Vagina (tissue), 2 donors: ENCODE measurements at regions not wholly inside any gene's neighbourhood (a gene's known extent, or its start where the extent isn't known, plus 50 kb on each side); places are given as distances from the start of the nearest gene placed in this dataset.

Source experiments
- POLR2AphosphoS5 ChIP-seq, 2 donors: sonication (generic); formaldehyde crosslinking; IDR thresholded peaks; one replicate each; pipeline ENCODE4 v1.9.0; 2017; ENCODE audit warnings: antibody characterized with exemption in 2 of 2, mild to moderate bottlenecking in 2 of 2, low read depth in 1 of 2; ENCODE audit not compliant: insufficient read depth in 1 of 2
- TF ChIP-seq, protein P1 (sequence below), 3 experiments: fragments of 450-650 bp in 2 of 3; fragments of 200-600 bp in 1 of 3; sonication (generic) in 1 of 3; IDR thresholded peaks; one replicate each; pipeline ENCODE4 v1.5.1; 2017 to 2019; ENCODE audit warnings: antibody characterized with exemption in 3 of 3, mild to moderate bottlenecking in 2 of 3, moderate library complexity in 2 of 3

GRCh38 chr1:30475966-30476365 is 247.4 kb downstream of the MATN1 start:
- TF ChIP-seq POLR2AphosphoS5 (IDR thresholded peaks at IDR 0.05; ENCODE audit: insufficient read depth in 1 of 2, low read depth in 1 of 2) = no peak
- TF ChIP-seq, protein P1, sequence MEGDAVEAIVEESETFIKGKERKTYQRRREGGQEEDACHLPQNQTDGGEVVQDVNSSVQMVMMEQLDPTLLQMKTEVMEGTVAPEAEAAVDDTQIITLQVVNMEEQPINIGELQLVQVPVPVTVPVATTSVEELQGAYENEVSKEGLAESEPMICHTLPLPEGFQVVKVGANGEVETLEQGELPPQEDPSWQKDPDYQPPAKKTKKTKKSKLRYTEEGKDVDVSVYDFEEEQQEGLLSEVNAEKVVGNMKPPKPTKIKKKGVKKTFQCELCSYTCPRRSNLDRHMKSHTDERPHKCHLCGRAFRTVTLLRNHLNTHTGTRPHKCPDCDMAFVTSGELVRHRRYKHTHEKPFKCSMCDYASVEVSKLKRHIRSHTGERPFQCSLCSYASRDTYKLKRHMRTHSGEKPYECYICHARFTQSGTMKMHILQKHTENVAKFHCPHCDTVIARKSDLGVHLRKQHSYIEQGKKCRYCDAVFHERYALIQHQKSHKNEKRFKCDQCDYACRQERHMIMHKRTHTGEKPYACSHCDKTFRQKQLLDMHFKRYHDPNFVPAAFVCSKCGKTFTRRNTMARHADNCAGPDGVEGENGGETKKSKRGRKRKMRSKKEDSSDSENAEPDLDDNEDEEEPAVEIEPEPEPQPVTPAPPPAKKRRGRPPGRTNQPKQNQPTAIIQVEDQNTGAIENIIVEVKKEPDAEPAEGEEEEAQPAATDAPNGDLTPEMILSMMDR (IDR thresholded peaks at IDR 0.05) = no peak
